ENCODE measurements at regions not wholly inside any gene's neighbourhood (a gene's known extent, or its start where the extent isn't known, plus 50 kb on each side); places are given as distances from the start of the nearest gene placed in this dataset.
A peak's percentile ranks its signal among the peaks of the same experiment; 100 is the strongest.

DNA sequence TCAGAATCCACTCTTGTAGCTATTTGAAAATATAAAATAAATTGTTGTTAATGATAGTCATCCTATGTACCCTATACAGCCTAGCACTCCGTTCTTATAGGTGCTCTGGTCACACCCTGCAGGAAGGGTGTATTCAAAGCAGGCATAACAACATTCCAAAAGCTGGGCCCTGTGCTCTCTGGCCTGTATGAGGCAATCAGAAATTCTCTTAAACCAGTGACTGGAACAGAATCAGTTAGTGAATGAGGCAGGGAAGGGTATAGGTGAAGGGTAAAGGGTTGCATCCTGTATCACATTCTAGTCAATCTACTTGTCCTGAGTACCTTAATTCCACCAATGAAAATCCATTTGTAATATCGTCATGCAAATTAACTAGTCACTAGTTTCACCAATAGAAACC is 154.5 kb upstream of the ZNF217 start:
- Histone ChIP-seq H3K9ac (ENCODE audit: low read depth, low read length) (no peak overlapping the region), H3K4me3 (ENCODE audit: insufficient read depth, low read depth, low read length) (no peak overlapping the region), H4K20me1 (ENCODE audit: insufficient read depth, low read length) (no peaks in the 10 kb centered on the region), H4K91ac (ENCODE audit: insufficient read depth, low read depth, low read length) (no peak overlapping the region), H3K36me3 (ENCODE audit: control insufficient read depth, insufficient read depth, low read length) (no peaks in the 10 kb centered on the region), H3K4me2 (ENCODE audit: low read depth, low read length) (no peak overlapping the region), H2AK9ac (replicated peaks; ENCODE audit: low read depth, low read length, poor library complexity) (no peak overlapping the region), H2AFZ (replicated peaks; ENCODE audit: low read length, poor library complexity) (no peak overlapping the region), H2BK20ac (ENCODE audit: low read depth, low read length) (0 out of 2 replicates have a peak overlapping the region, but pooled peaks have one; percentile 12), H3K79me1 (ENCODE audit: low read depth in 1 of 2, low read length in 2 of 2) (no peaks in the 10 kb centered on the region), H3K9me3 (ENCODE audit: control insufficient read depth, insufficient read depth, low read length) (no peaks in the 10 kb centered on the region), H3K56ac (ENCODE audit: extremely low read depth, insufficient read depth, low read length) (no peak overlapping the region), H3K23ac (ENCODE audit: low read depth, low read length) (no peak overlapping the region), H2BK120ac (ENCODE audit: low read depth, low read length) (peak overlapping the region; percentile 5; the same call in 1 of the 2 replicates), H4K8ac (ENCODE audit: low read depth in 2 of 2, low read length in 2 of 2) (no peak overlapping the region), H3K4ac (ENCODE audit: low read depth, low read length) (no peak overlapping the region; the same call in 1 of the 2 replicates), H2BK15ac (ENCODE audit: low read depth, low read length) (peak overlapping the region; percentile 82; the same call in 1 of the 3 replicates), H2BK5ac (ENCODE audit: low read depth, low read length, poor library complexity, severe bottlenecking) (no peak overlapping the region), H3K9me1 (ENCODE audit: insufficient read depth, low read length) (peaks cover 8% of the 10 kb centered on the region; the same call in 1 of the 2 replicates), H3K18ac (ENCODE audit: low read depth, low read length) (no peak overlapping the region), H3K4me1 (ENCODE audit: control insufficient read depth, insufficient read depth, low read length) (peaks cover 14% of the 10 kb centered on the region), H3K27me3 (ENCODE audit: control insufficient read depth, insufficient read depth, low read length) (no peaks in the 10 kb centered on the region), H4K5ac (ENCODE audit: low read depth, low read length) (no peak overlapping the region), H2AK5ac (ENCODE audit: low read depth, low read length) (no peak overlapping the region), H3K14ac (replicated peaks; ENCODE audit: low read depth, low read length) (no peak overlapping the region), H3K27ac (ENCODE audit: insufficient read depth, low read length) (no peak overlapping the region)
- intact Hi-C loops (cut with micrococcal nuclease) (loop anchor here (1.0 kb wide), 1 partner anchor 8 kb away; no protein-coding TSS in a partner anchor), in situ Hi-C loops (cut with MboI; ENCODE audit: low sequenced_read_pairs) (no loop called here), dilution Hi-C loops (cut with HindIII; ENCODE audit: low sequenced_read_pairs, unreplicated experiment) (no loop called here)
- CTCF ChIA-PET = no interaction called here
- WGBS, 2 experiments (ENCODE audit: extremely low coverage in 2 of 2, insufficient read length in 1 of 2) = 100% methylated on average over 1 of the region's 2 CpGs; no CpG with 5 or more reads in 1 of the 2 experiments
- BruUV-seq (replicated peaks) = no TSS peak
- POLR2A ChIA-PET (ENCODE audit: unreplicated experiment) = no interaction called here
- no peak for ATAC-seq (ENCODE audit: low read depth)
- no peak for DNase-seq
- TF ChIP-seq POLR2A (IDR thresholded peaks at IDR 0.05; ENCODE audit: low read depth, low read length) (no peak), MAFK (IDR thresholded peaks at IDR 0.05; ENCODE audit: low read depth, low read length) (no peak), FOS (IDR thresholded peaks at IDR 0.05; ENCODE audit: low read depth, low read length) (no peak), MAZ (IDR thresholded peaks at IDR 0.05; ENCODE audit: borderline replicate concordance, low read depth, low read length) (no peak), MXI1 (IDR thresholded peaks at IDR 0.05; ENCODE audit: borderline replicate concordance, low read depth, low read length) (no peak), USF2 (IDR thresholded peaks at IDR 0.05; ENCODE audit: low read depth, low read length) (no peak), RFX5 (IDR thresholded peaks at IDR 0.05; ENCODE audit: low read depth, low read length) (no peak), RAD21 (IDR thresholded peaks at IDR 0.05; ENCODE audit: low read length) (no peak)

Data from IMR-90 (cell line).